ENCODE measurements at regions not wholly inside any gene's neighbourhood (a gene's known extent, or its start where the extent isn't known, plus 50 kb on each side); places are given as distances from the start of the nearest gene placed in this dataset.

- TF ChIP-seq, protein P1, sequence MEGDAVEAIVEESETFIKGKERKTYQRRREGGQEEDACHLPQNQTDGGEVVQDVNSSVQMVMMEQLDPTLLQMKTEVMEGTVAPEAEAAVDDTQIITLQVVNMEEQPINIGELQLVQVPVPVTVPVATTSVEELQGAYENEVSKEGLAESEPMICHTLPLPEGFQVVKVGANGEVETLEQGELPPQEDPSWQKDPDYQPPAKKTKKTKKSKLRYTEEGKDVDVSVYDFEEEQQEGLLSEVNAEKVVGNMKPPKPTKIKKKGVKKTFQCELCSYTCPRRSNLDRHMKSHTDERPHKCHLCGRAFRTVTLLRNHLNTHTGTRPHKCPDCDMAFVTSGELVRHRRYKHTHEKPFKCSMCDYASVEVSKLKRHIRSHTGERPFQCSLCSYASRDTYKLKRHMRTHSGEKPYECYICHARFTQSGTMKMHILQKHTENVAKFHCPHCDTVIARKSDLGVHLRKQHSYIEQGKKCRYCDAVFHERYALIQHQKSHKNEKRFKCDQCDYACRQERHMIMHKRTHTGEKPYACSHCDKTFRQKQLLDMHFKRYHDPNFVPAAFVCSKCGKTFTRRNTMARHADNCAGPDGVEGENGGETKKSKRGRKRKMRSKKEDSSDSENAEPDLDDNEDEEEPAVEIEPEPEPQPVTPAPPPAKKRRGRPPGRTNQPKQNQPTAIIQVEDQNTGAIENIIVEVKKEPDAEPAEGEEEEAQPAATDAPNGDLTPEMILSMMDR (IDR thresholded peaks at IDR 0.05) = no peak
- H3K4me3 ChIP-seq = no peak overlapping the region
- no peak for DNase-seq (ENCODE audit: low spot score)
- no peak overlapping the region for H3K27ac ChIP-seq
Measured at GRCh38 chr3:87625876-87626275, 349.5 kb upstream of the POU1F1 start.

DNA sequence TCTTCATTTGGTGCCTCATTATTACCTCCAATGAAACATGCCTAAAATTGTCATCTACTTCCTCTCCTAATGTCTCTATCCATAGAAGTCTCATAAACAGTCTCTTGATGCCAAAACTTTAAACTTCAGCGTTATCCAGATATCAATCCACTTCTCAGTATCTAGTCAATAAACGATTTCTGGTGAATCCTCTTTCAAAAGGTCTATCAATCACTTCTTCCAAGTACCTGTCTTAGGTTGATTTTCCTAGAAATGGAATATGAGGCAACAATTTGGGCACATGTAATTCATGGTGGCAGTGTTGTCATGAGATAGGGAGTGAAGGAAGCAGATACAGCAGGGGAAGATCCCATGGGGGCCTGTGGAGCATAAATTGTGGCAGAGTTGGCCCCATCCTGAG is 348.5 kb upstream of the POU1F1 start:
- no peak for DNase-seq (ENCODE audit: low spot score)
- TF ChIP-seq, protein P1 (IDR thresholded peaks at IDR 0.05) = no peak
- Histone ChIP-seq H3K27ac (no peak overlapping the region), H3K4me3 (no peak overlapping the region)

DNA sequence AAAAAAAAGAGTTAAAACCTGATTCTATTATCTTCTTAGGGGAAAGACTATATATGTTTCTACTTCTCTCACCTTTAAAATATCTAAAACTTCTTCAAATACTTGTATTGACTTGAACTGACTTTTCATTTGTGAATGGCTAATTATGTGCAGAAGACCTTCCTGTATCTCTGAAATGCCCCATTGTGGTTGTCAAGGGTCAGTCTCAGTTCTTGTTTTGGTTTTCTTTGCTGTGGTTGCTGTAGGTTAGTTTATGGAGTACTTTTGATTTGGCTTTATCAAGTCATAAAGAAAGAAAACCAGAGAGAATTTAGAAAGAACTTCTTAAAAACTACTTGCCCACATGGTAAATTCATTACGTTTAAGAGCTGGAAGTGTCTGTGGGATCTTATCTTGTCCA is 345.3 kb upstream of the POU1F1 start:
- DNase-seq (ENCODE audit: low spot score) = no peak
- no peak overlapping the region for H3K4me3 ChIP-seq
- H3K27ac ChIP-seq = no peak overlapping the region
- TF ChIP-seq, protein P1 (IDR thresholded peaks at IDR 0.05) = no peak

GRCh38 chr3:87615506-87615905 is 339.1 kb upstream of the POU1F1 start:
- TF ChIP-seq, protein P1 (IDR thresholded peaks at IDR 0.05) = no peak
- Histone ChIP-seq H3K4me3 (no peak overlapping the region), H3K27ac (no peak overlapping the region)
- no peak for DNase-seq (ENCODE audit: low spot score)

GRCh38 chr3:87614998-87615397 is 338.6 kb upstream of the POU1F1 start:
- no peak overlapping the region for H3K4me3 ChIP-seq
- DNase-seq (ENCODE audit: low spot score) = no peak
- H3K27ac ChIP-seq = no peak overlapping the region
- TF ChIP-seq, protein P1 (IDR thresholded peaks at IDR 0.05) = no peak

DNA sequence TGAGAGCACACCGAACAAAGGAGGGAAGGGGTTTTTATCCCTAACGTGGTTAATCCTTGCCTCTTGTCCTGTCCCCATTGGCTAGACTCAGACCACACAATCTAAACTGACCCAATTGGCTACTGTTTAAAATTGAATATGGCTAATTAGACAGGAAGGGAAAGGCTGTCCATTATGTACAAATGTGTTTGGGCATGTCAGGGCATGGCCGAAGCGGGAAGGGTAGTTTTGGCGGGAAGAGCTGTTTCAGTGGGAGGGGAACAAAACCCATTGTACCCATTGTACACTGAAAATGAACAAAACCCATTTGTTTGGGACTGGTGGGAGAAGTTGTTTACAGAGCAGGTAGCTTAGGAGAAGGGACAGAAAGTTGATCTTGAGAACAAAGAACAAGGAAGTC is 330.9 kb upstream of the POU1F1 start:
- TF ChIP-seq, protein P1 (IDR thresholded peaks at IDR 0.05) = no peak
- no peak for DNase-seq (ENCODE audit: low spot score)
- H3K27ac ChIP-seq = no peak overlapping the region
- no peak overlapping the region for H3K4me3 ChIP-seq

DNA sequence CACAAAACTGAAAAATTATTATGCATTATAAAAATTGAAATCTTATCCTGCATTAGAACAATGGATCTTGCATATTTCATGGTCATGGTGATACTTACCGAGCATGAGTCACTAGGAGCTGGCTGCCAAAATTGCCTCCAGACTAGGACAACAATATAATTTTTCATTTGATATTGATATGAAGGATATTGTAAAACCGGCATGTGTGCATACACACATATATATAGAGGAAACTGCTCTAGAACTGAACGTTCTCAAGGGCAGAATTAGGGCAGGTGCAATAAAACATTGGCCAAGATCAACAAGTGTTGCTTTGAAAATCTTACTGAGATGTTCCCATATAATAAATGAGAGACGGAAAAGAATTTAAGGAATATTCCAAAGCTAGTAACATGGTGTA is 319.4 kb upstream of the POU1F1 start:
- Histone ChIP-seq H3K4me3 (no peak overlapping the region), H3K27ac (no peak overlapping the region)
- TF ChIP-seq, protein P1 (IDR thresholded peaks at IDR 0.05) = no peak
- no peak for DNase-seq (ENCODE audit: low spot score)

Data from coronary artery (tissue), 2 donors.